Vagina (tissue), 2 donors: ENCODE measurements at regions not wholly inside any gene's neighbourhood (a gene's known extent, or its start where the extent isn't known, plus 50 kb on each side); places are given as distances from the start of the nearest gene placed in this dataset.

Experiments
- POLR2A ChIP-seq, 2 donors: fragments of 450-650 bp; IDR thresholded peaks; one replicate each; pipeline ENCODE4 v1.6.1; 2017; ENCODE audit warnings: antibody characterized with exemption in 2 of 2, mild to moderate bottlenecking in 2 of 2, moderate library complexity in 2 of 2
- POLR2AphosphoS5 ChIP-seq, 2 donors: sonication (generic); formaldehyde crosslinking; IDR thresholded peaks; one replicate each; pipeline ENCODE4 v1.9.0; 2017; ENCODE audit warnings: antibody characterized with exemption in 2 of 2, mild to moderate bottlenecking in 2 of 2, low read depth in 1 of 2; ENCODE audit not compliant: insufficient read depth in 1 of 2
- TF ChIP-seq, protein P1 (sequence below), 3 experiments: fragments of 450-650 bp in 2 of 3; fragments of 200-600 bp in 1 of 3; sonication (generic) in 1 of 3; IDR thresholded peaks; one replicate each; pipeline ENCODE4 v1.5.1; 2017 to 2019; ENCODE audit warnings: antibody characterized with exemption in 3 of 3, mild to moderate bottlenecking in 2 of 3, moderate library complexity in 2 of 3

DNA sequence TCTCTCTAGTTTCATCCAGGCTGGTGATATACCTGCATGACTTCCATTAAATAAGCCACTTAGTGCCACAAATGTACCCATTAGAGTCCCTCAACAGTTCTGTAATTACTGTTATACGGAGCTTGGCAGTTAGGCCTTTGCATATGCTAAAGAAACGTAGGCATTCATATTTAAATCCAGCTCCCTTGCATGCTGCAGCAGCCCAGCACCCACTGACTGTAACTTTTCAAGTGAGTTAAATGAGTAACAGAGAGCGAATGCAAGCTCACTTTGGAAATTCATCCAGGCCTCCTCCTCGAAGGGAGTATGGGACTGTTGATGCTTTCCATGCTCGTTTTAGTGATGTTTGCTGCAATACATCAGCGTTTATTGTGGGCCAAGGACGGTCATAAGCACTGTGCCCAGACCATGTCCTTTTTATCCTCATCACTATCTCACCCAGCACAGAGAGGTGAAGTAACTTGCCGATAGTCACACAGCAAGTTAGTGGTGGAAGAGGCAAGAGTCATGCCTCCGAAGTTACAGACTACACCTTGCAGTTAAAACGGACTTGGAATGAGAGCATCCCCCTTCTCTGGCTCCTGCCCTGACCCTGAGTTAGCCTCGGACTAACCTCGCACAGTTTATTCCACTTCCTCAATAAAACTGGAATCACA is 179.4 kb upstream of the PDE10A start:
- TF ChIP-seq, protein P1, sequence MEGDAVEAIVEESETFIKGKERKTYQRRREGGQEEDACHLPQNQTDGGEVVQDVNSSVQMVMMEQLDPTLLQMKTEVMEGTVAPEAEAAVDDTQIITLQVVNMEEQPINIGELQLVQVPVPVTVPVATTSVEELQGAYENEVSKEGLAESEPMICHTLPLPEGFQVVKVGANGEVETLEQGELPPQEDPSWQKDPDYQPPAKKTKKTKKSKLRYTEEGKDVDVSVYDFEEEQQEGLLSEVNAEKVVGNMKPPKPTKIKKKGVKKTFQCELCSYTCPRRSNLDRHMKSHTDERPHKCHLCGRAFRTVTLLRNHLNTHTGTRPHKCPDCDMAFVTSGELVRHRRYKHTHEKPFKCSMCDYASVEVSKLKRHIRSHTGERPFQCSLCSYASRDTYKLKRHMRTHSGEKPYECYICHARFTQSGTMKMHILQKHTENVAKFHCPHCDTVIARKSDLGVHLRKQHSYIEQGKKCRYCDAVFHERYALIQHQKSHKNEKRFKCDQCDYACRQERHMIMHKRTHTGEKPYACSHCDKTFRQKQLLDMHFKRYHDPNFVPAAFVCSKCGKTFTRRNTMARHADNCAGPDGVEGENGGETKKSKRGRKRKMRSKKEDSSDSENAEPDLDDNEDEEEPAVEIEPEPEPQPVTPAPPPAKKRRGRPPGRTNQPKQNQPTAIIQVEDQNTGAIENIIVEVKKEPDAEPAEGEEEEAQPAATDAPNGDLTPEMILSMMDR (IDR thresholded peaks at IDR 0.05): no peak
- no peak for TF ChIP-seq POLR2A (IDR thresholded peaks at IDR 0.05)
- TF ChIP-seq POLR2AphosphoS5 (IDR thresholded peaks at IDR 0.05; ENCODE audit: insufficient read depth in 1 of 2, low read depth in 1 of 2): no peak
